ENCODE measurements at regions not wholly inside any gene's neighbourhood (a gene's known extent, or its start where the extent isn't known, plus 50 kb on each side); places are given as distances from the start of the nearest gene placed in this dataset.

DNA sequence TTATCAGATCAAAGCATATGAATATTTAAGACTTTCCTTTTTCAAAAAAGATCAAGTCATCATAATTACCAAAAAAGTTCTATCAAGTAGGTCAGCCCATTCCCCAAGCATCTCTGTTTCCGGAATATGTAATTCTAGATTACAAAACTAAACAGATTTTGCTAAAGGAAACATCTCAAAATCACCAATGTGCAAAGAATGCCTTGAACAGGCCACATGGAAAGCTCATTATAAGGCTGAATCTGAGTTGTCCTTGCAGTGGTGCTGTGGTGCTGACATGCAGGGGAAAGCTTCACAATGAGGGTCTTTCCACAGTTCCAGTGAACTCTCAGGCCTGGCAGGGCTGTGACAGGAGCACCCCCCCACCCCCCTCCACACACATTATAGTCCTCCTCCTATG, 240.9 kb downstream of the OMA1 start:
- H3K27ac ChIP-seq (ENCODE audit: low read depth in 1 of 2, low read length in 2 of 2) = no peak overlapping the region
- H3K9ac ChIP-seq (ENCODE audit: insufficient read depth, low read length, poor library complexity, severe bottlenecking) = no peak overlapping the region
- H4K20me1 ChIP-seq (ENCODE audit: insufficient read depth, low read length) = no peaks in the 10 kb centered on the region
- TF ChIP-seq CTCF (IDR thresholded peaks at IDR 0.05) = no peak
- no peak overlapping the region for H3K4me3 ChIP-seq (replicated peaks in 1 of 3; ENCODE audit: low read depth in 2 of 3, low read length in 3 of 3)
- Mint-ChIP-seq H3K27ac (peak overlapping the region in 1 of 7 donors; percentile 21), H3K4me3 (no peak overlapping the region), H3K4me1 (peaks cover 1% of the 10 kb centered on the region), H3K9me3 (peaks cover 0 to 3% (median under 1%) of the 10 kb centered on the region in 7 donors), H3K27me3 (ENCODE audit: low read depth in 3 of 3) (peaks cover 0 to 3% (median 0%) of the 10 kb centered on the region in 3 donors), H3K36me3 (no peaks in the 10 kb centered on the region)
- no peaks in the 10 kb centered on the region for H3K9me3 ChIP-seq (replicated peaks in 1 of 2; ENCODE audit: control insufficient read depth in 1 of 2, insufficient read depth in 1 of 2, low read length in 2 of 2)
- H3K27me3 ChIP-seq (ENCODE audit: control insufficient read depth in 2 of 2, insufficient read depth in 2 of 2, low read length in 2 of 2) = no peaks in the 10 kb centered on the region
- no peaks in the 10 kb centered on the region for H3K36me3 ChIP-seq (replicated peaks in 1 of 2; ENCODE audit: control insufficient read depth in 1 of 2, insufficient read depth in 2 of 2, low read length in 2 of 2)
- H2AFZ ChIP-seq (ENCODE audit: insufficient read depth, low read depth, low read length, poor library complexity, severe bottlenecking) = no peak overlapping the region
- intact Hi-C loops (cut with micrococcal nuclease) = no loop called here
- 100% methylated on average over 1 of the region's 1 CpG for WGBS (ENCODE audit: insufficient coverage)
- H3K4me2 ChIP-seq (replicated peaks; ENCODE audit: extremely low read depth, low read length, poor library complexity, severe bottlenecking) = no peak overlapping the region
- no peaks in the 10 kb centered on the region for H3K79me2 ChIP-seq (ENCODE audit: insufficient read depth, low read length)
- no peak for DNase-seq
- H3K4me1 ChIP-seq (ENCODE audit: control insufficient read depth in 1 of 2, insufficient read depth in 2 of 2, low read length in 2 of 2) = no peaks in the 10 kb centered on the region

DNA sequence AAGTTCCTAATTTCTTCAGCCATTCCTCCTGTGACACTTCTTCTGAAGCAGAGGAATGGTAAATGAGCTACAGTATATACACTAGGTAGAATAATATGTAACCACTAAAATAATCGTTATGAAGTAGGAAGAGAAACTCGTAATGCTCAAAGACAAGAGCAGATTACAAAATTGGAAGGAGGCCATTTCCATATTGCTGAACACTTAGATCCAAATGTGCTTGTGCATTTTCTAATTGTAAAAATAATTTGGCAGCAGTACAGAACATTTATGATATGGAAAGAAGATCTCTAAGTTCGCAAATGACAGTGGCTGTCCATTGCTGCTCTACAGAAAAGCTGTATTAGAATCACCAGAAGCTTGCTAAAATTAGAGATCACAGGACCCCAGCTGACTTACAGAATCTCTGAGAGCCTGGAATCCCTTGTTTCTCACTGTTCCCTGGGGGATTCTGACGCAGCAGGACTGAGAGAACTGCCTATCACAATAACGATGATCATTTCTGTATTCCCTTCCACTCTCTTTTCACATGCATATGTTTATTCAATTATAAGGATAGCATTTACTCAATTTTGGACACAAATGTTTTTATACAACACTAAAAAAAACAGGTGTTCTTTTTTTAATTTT, 242.1 kb downstream of the OMA1 start:
- no peak for DNase-seq
- Histone ChIP-seq H3K4me3 (replicated peaks in 1 of 3; ENCODE audit: low read depth in 2 of 3, low read length in 3 of 3) (no peak overlapping the region), H3K9me3 (replicated peaks in 1 of 2; ENCODE audit: control insufficient read depth in 1 of 2, insufficient read depth in 1 of 2, low read length in 2 of 2) (no peaks in the 10 kb centered on the region), H3K4me1 (ENCODE audit: control insufficient read depth in 1 of 2, insufficient read depth in 2 of 2, low read length in 2 of 2) (no peaks in the 10 kb centered on the region), H3K9ac (ENCODE audit: insufficient read depth, low read length, poor library complexity, severe bottlenecking) (no peak overlapping the region), H3K27me3 (ENCODE audit: control insufficient read depth in 2 of 2, insufficient read depth in 2 of 2, low read length in 2 of 2) (no peaks in the 10 kb centered on the region), H4K20me1 (ENCODE audit: insufficient read depth, low read length) (no peaks in the 10 kb centered on the region), H3K79me2 (ENCODE audit: insufficient read depth, low read length) (no peaks in the 10 kb centered on the region), H3K36me3 (replicated peaks in 1 of 2; ENCODE audit: control insufficient read depth in 1 of 2, insufficient read depth in 2 of 2, low read length in 2 of 2) (no peaks in the 10 kb centered on the region), H3K27ac (ENCODE audit: low read depth in 1 of 2, low read length in 2 of 2) (no peak overlapping the region), H3K4me2 (replicated peaks; ENCODE audit: extremely low read depth, low read length, poor library complexity, severe bottlenecking) (no peak overlapping the region), H2AFZ (ENCODE audit: insufficient read depth, low read depth, low read length, poor library complexity, severe bottlenecking) (no peak overlapping the region)
- no peaks in the 10 kb centered on the region for H3K36me3 Mint-ChIP-seq
- TF ChIP-seq CTCF (IDR thresholded peaks at IDR 0.05) = no peak
- peaks cover 0 to 6% (median 4%) of the 10 kb centered on the region in 7 donors for H3K9me3 Mint-ChIP-seq
- no CpG with 5 or more reads among the region's 5 CpGs for WGBS (ENCODE audit: insufficient coverage)
- no peak overlapping the region for H3K4me3 Mint-ChIP-seq
- no peak overlapping the region for H3K27ac Mint-ChIP-seq
- H3K27me3 Mint-ChIP-seq (ENCODE audit: low read depth in 3 of 3) = peaks cover 0 to 5% (median 0%) of the 10 kb centered on the region in 3 donors
- H3K4me1 Mint-ChIP-seq = peaks cover 2% of the 10 kb centered on the region
- intact Hi-C loops (cut with micrococcal nuclease) = no loop called here
